GM19025 (cell line): ENCODE measurements at regions not wholly inside any gene's neighbourhood (a gene's known extent, or its start where the extent isn't known, plus 50 kb on each side); places are given as distances from the start of the nearest gene placed in this dataset.

Experiments
- ATAC-seq: cut with Tn5 transposase; IDR thresholded peaks from one replicate; pipeline ENCODE4 v1.9.1; 2021; ENCODE audit warnings: mild to moderate bottlenecking, low read depth, moderate library complexity; ENCODE audit not compliant: unreplicated experiment

GRCh38 chr6:93817937-93818336, 398.6 kb upstream of the EPHA7 start:
- no peak for ATAC-seq

GRCh38 chr6:93806409-93807270, 387.3 kb upstream of the EPHA7 start:
- ATAC-seq, result no peak

GRCh38 chr6:93801101-93801847, 381.9 kb upstream of the EPHA7 start:
- no peak for ATAC-seq

- ATAC-seq, result no peak
These were observed 379.9 kb upstream of the EPHA7 start for GRCh38 chr6:93799226-93799625.

GRCh38 chr6:93794166-93794565, 374.8 kb upstream of the EPHA7 start:
- no peak for ATAC-seq

GRCh38 chr6:93792746-93793145, 373.4 kb upstream of the EPHA7 start:
- no peak for ATAC-seq

- ATAC-seq, result no peak
These were observed 371.6 kb upstream of the EPHA7 start for GRCh38 chr6:93790981-93791380.

GRCh38 chr6:93789532-93789931, 370.2 kb upstream of the EPHA7 start:
- no peak for ATAC-seq

GRCh38 chr6:93787841-93788240, 368.5 kb upstream of the EPHA7 start:
- no peak for ATAC-seq

- ATAC-seq, result no peak
These were observed 367.3 kb upstream of the EPHA7 start for GRCh38 chr6:93786474-93787330.

- no peak for ATAC-seq
These were observed 366.3 kb upstream of the EPHA7 start for GRCh38 chr6:93785694-93786030.

- ATAC-seq, result no peak
These were observed 365.7 kb upstream of the EPHA7 start for GRCh38 chr6:93784794-93785693.

GRCh38 chr6:93779086-93779841, 359.9 kb upstream of the EPHA7 start:
- ATAC-seq, result no peak

GRCh38 chr6:93759190-93759589, 339.8 kb upstream of the EPHA7 start:
- ATAC-seq, result no peak

GRCh38 chr6:93751969-93752368, 332.6 kb upstream of the EPHA7 start:
- ATAC-seq, result no peak

- no peak for ATAC-seq
These were observed 330.6 kb upstream of the EPHA7 start for GRCh38 chr6:93749930-93750329.

GRCh38 chr6:93749191-93749590, 329.8 kb upstream of the EPHA7 start:
- no peak for ATAC-seq

- no peak for ATAC-seq
These were observed 327.5 kb upstream of the EPHA7 start for GRCh38 chr6:93746892-93747291.

- no peak for ATAC-seq
These were observed 325.9 kb upstream of the EPHA7 start for GRCh38 chr6:93745306-93745705.
